Duodenal mucosa (tissue), 2 donors: ENCODE measurements at regions not wholly inside any gene's neighbourhood (a gene's known extent, or its start where the extent isn't known, plus 50 kb on each side); places are given as distances from the start of the nearest gene placed in this dataset.

Experiments used
- H3K27ac ChIP-seq: one replicate; pipeline ENCODE4 v1.7.0; 2013; ENCODE audit warnings: low read depth, low read length
- H3K27me3 ChIP-seq, 2 donors: one replicate each; pipeline ENCODE4 v1.7.0; 2013; ENCODE audit warnings: low read length in 2 of 2, control low read depth in 1 of 2; ENCODE audit not compliant: insufficient read depth in 2 of 2, control insufficient read depth in 1 of 2
- H3K36me3 ChIP-seq, 2 donors: one replicate each; pipeline ENCODE4 v1.7.0; 2013; ENCODE audit warnings: low read length in 2 of 2, control low read depth in 1 of 2; ENCODE audit not compliant: insufficient read depth in 2 of 2, control insufficient read depth in 1 of 2
- H3K4me1 ChIP-seq, 2 donors: one replicate each; pipeline ENCODE4 v1.7.0; 2013; ENCODE audit warnings: low read length in 2 of 2, control low read depth in 1 of 2; ENCODE audit not compliant: insufficient read depth in 2 of 2, control insufficient read depth in 1 of 2
- H3K4me3 ChIP-seq, 2 donors: one replicate each; pipeline ENCODE4 v1.7.0; 2013; ENCODE audit warnings: low read length in 2 of 2, low read depth in 1 of 2
- H3K9ac ChIP-seq, 2 donors: one replicate each; pipeline ENCODE4 v1.7.0; 2013; ENCODE audit warnings: low read length in 2 of 2, low read depth in 1 of 2
- H3K9me3 ChIP-seq, 2 donors: one replicate each; pipeline ENCODE4 v1.7.0; 2013; ENCODE audit warnings: low read length in 2 of 2, control low read depth in 1 of 2; ENCODE audit not compliant: control insufficient read depth in 1 of 2

- Histone ChIP-seq H3K4me1 (no peaks in the 10 kb centered on the region), H3K9me3 (no peaks in the 10 kb centered on the region), H3K36me3 (no peaks in the 10 kb centered on the region), H3K4me3 (no peak overlapping the region), H3K27me3 (peaks cover 0 to 6% of the 10 kb centered on the region in 2 donors), H3K9ac (no peak overlapping the region), H3K27ac (no peak overlapping the region)
Observed at GRCh38 chr2:15814946-15815345, 125.4 kb upstream of the MYCN start.

GRCh38 chr2:15816226-15816625 lies 124.1 kb upstream of the MYCN start:
- no peak overlapping the region for H3K27ac ChIP-seq
- H3K36me3 ChIP-seq = no peaks in the 10 kb centered on the region
- H3K27me3 ChIP-seq = peaks cover 0 to 6% of the 10 kb centered on the region in 2 donors
- H3K9ac ChIP-seq = no peak overlapping the region
- H3K4me1 ChIP-seq = no peaks in the 10 kb centered on the region
- no peak overlapping the region for H3K4me3 ChIP-seq
- no peaks in the 10 kb centered on the region for H3K9me3 ChIP-seq

GRCh38 chr2:15816674-15817406 lies 123.5 kb upstream of the MYCN start:
- no peak overlapping the region for H3K4me3 ChIP-seq
- no peak overlapping the region for H3K9ac ChIP-seq
- H3K9me3 ChIP-seq = no peaks in the 10 kb centered on the region
- H3K27me3 ChIP-seq = peaks cover 0 to 6% of the 10 kb centered on the region in 2 donors
- H3K4me1 ChIP-seq = no peaks in the 10 kb centered on the region
- no peak overlapping the region for H3K27ac ChIP-seq
- H3K36me3 ChIP-seq = no peaks in the 10 kb centered on the region

GRCh38 chr2:15817748-15818147 lies 122.6 kb upstream of the MYCN start:
- H3K4me3 ChIP-seq = no peak overlapping the region
- H3K36me3 ChIP-seq = no peaks in the 10 kb centered on the region
- no peaks in the 10 kb centered on the region for H3K9me3 ChIP-seq
- H3K27ac ChIP-seq = no peak overlapping the region
- H3K27me3 ChIP-seq = peaks cover 0 to 6% of the 10 kb centered on the region in 2 donors
- H3K9ac ChIP-seq = no peak overlapping the region
- no peaks in the 10 kb centered on the region for H3K4me1 ChIP-seq

- Histone ChIP-seq H3K9me3 (no peaks in the 10 kb centered on the region), H3K36me3 (no peaks in the 10 kb centered on the region), H3K4me3 (no peak overlapping the region), H3K27me3 (peaks cover 0 to 6% of the 10 kb centered on the region in 2 donors), H3K9ac (no peak overlapping the region), H3K4me1 (no peaks in the 10 kb centered on the region), H3K27ac (no peak overlapping the region)
Observed at GRCh38 chr2:15818318-15818753, 122.0 kb upstream of the MYCN start.

- Histone ChIP-seq H3K4me1 (no peaks in the 10 kb centered on the region), H3K9ac (no peak overlapping the region), H3K4me3 (no peak overlapping the region), H3K27ac (no peak overlapping the region), H3K36me3 (no peaks in the 10 kb centered on the region), H3K9me3 (no peaks in the 10 kb centered on the region), H3K27me3 (peaks cover 0 to 6% of the 10 kb centered on the region in 2 donors)
Observed at GRCh38 chr2:15818881-15819280, 121.5 kb upstream of the MYCN start.

GRCh38 chr2:15819562-15820256 lies 120.6 kb upstream of the MYCN start:
- Histone ChIP-seq H3K27ac (no peak overlapping the region), H3K4me1 (no peaks in the 10 kb centered on the region), H3K4me3 (no peak overlapping the region), H3K9me3 (no peaks in the 10 kb centered on the region), H3K36me3 (no peaks in the 10 kb centered on the region), H3K9ac (no peak overlapping the region), H3K27me3 (peaks cover 0 to 6% of the 10 kb centered on the region in 2 donors)

- peaks cover 0 to 6% of the 10 kb centered on the region in 2 donors for H3K27me3 ChIP-seq
- H3K27ac ChIP-seq = no peak overlapping the region
- no peaks in the 10 kb centered on the region for H3K9me3 ChIP-seq
- no peak overlapping the region for H3K9ac ChIP-seq
- no peak overlapping the region for H3K4me3 ChIP-seq
- no peaks in the 10 kb centered on the region for H3K36me3 ChIP-seq
- H3K4me1 ChIP-seq = no peaks in the 10 kb centered on the region
Observed at GRCh38 chr2:15820257-15820566, 120.1 kb upstream of the MYCN start.

- H3K9ac ChIP-seq = no peak overlapping the region
- H3K27me3 ChIP-seq = peaks cover 0 to 6% of the 10 kb centered on the region in 2 donors
- H3K9me3 ChIP-seq = no peaks in the 10 kb centered on the region
- no peak overlapping the region for H3K4me3 ChIP-seq
- H3K27ac ChIP-seq = no peak overlapping the region
- H3K4me1 ChIP-seq = no peaks in the 10 kb centered on the region
- H3K36me3 ChIP-seq = no peaks in the 10 kb centered on the region
Observed at GRCh38 chr2:15820927-15821326, 119.4 kb upstream of the MYCN start.

- H3K4me3 ChIP-seq = no peak overlapping the region
- H3K9ac ChIP-seq = no peak overlapping the region
- H3K27ac ChIP-seq = no peak overlapping the region
- peaks cover 4 to 8% of the 10 kb centered on the region in 2 donors for H3K4me1 ChIP-seq
- H3K9me3 ChIP-seq = no peaks in the 10 kb centered on the region
- no peaks in the 10 kb centered on the region for H3K36me3 ChIP-seq
- no peaks in the 10 kb centered on the region for H3K27me3 ChIP-seq
Observed at GRCh38 chr2:15822151-15823044, 118.0 kb upstream of the MYCN start.
